ENCODE measurements at regions not wholly inside any gene's neighbourhood (a gene's known extent, or its start where the extent isn't known, plus 50 kb on each side); places are given as distances from the start of the nearest gene placed in this dataset.
"Not testable (repeated sequence)": the region's sequence is repeated elsewhere in the genome, so short reads cannot be mapped to it uniquely, and the experiment has no call there.

DNA sequence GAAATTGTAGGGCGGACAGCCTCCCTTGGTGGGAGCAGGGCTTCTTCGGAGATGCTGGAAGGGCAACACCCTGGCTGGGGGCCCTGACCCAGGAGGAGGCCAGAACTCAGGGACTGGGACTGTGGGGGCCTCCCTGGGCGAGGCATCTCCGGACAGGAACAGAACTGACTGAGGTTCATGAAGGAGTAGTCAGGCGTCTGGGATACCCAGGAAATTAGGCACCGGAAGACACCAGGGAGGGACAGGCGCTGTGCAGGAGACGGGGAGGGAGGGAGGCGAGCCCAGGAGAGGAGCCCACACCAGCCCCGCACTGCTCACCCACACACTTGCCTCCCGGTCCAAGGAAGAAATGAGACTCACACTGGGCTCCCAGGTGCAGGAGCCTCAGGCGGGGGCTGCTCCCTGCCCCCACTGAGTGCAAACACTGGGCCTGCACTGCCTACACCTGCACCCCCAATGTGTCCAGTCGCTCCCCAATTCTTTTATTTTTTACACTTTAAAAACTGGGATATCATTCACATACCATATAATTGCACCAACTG is 262.6 kb upstream of the SFSWAP start:
- no peak for DNase-seq (ENCODE audit: low read depth in 2 of 2, low spot score in 1 of 2)

GRCh38 chr12:131449027-131449426 is 261.9 kb upstream of the SFSWAP start:
- no peak for DNase-seq (ENCODE audit: low read depth in 2 of 2, low spot score in 1 of 2)

DNA sequence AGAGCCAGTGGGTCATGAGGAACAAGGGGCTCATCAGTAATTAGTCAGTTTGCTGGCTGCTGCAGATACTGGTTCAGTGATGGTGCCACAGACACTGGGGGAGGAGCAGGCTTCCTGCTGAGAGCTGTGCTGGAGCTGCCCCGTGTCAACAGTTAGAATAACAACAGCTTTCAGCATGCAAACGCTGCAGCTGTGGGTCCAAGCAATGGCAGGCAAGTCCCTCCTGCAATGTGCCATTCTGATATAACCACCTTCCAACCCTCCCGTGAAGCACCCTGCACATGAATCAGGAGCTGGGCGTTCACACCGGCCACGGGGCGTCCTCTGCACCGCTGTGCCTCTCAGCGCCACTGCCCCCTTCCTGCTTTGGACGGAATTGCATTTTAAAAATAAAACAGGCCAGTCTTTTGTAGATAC is 258.4 kb upstream of the SFSWAP start:
- DNase-seq (ENCODE audit: low read depth in 2 of 2, low spot score in 1 of 2), result no peak

DNA sequence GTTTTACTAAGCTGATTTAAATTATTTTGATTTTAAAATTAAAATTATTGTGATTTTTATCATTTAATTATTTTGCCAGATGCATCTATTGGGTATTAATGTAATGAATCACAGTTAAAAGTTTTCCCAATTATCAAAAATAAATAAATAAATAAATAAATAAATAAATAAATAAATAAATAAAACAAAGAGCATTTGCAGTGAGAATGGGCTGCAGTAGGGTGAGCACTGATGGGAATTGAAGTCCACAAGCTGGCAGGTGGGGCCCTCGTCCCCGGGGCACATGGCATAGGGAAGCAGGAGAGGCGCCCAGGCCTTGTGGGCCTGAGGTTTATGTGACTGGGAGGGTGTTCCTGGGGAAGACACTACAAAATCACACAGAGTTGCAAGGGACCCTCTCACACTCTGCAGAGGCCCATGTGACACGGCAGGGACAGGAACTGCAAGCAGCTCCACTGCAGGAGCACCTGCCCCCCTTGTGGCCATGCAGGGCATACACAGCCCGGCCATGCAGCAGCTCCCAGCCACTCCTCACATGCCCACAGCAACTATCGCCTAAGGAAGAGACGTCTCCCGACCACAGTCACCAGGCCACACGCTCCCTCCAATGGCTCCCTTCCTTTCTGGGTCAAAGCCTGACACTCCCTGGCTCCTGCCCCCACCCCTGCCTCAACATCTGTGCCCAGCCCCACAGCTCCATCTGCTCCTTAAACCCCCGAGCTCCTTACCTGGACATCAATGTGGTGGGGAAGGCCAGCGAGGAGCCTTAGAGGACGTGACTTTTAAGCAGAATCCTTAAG is 256.3 kb upstream of the SFSWAP start:
- DNase-seq (ENCODE audit: low read depth in 2 of 2, low spot score in 1 of 2), result no peak

GRCh38 chr12:131455218-131455506 is 255.7 kb upstream of the SFSWAP start:
- DNase-seq (ENCODE audit: low read depth in 2 of 2, low spot score in 1 of 2), result no peak

DNA sequence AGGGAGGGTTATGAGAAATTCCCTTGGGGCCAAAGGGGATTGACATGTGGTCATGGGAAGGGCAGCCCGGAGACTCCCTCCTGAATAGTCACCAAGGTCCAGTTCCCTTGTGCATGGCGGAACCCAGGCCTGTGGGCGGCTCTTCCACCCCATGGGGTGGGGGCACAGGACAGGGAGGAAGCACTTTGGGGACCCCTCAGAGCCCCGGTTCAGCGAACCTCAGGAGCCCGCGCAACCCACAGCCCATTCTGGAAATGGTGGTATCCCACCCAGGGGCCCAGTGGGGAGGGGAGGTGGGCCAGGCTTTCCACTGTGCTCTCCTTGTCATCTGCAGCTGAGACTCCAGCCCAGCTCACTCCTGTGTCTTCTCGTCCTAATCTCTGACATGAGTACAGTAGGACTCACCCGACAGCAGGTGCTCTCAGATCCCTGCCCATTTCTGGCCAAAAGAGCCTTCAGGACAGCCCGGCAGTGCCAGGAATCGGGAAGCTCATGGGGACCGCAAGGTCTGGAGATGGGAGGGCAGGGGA is 255.2 kb upstream of the SFSWAP start:
- DNase-seq (ENCODE audit: low read depth in 2 of 2, low spot score in 1 of 2), result no peak

DNA sequence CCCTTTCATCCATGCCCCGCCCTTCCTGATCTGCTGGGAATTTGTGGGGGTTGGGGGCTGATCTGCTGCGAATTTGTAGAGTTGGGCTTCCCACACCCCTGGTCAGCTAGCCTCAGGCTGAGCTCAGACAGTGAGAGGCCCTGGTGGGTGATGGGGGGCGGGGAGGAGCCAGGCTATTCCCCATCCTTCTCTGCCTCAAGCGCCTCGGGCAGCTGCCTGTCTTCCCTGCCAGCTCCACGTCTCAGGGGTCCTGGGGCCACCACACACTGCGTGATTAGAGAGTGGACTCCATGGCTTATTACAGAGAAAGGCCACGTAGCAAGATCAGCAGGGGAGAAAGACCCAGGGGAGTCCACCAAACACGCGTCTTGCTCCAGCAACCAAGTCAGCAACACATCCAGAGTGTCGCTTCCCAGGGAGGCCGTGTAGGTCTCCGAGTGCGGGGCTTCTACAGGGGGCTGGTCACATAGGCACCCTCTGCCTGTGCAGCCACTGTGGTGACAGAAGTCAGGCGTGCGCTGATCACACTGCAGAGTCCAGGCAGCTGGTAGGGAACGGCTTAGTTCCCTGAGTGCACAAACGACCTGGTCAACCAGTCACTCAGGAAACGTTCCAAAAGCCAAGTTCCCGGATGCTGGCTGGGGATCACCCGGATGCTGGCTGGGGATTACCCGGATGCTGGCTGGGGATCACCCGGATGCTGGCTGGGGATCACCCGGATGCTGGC is 254.4 kb upstream of the SFSWAP start:
- DNase-seq (ENCODE audit: low read depth in 2 of 2, low spot score in 1 of 2), result no peak

- no peak for DNase-seq (ENCODE audit: low read depth in 2 of 2, low spot score in 1 of 2)
Measured at GRCh38 chr12:131457028-131457310, 253.9 kb upstream of the SFSWAP start.

DNA sequence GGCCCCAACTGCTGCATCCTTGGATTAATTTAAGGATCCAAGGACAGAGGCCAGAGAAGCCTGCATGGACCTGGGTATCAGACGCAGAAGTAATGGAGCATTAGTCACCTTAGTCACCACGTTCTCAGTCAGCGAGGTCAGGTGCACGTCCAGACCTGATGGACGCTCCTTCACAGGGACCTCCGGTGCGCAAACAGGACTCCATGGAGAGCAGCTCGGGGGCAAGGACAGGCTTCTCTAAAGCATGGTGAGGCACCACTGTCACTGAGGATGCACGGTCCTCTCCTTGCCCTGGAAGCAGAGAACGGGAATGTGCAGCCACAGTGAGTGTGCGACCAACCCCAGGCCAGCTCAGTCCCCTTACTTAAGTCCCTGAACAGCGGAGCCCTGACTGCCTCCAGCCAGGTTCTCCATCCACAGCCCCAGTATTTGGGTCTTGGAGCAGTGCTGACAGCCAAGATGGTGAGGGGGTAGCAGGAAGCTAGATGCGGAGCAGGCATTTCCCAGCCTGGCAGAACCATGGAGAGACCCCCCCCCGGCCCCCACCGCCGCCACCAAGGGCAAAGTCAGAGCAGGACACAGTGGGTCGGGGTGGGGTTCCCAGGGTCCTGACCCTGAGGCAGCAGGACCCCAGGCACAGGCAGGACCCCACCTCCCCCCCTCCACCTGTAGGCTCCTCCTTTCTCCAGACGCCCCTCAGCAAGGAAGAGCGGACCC is 253.4 kb upstream of the SFSWAP start:
- no peak for DNase-seq (ENCODE audit: low read depth in 2 of 2, low spot score in 1 of 2)

GRCh38 chr12:131458048-131458374 is 252.9 kb upstream of the SFSWAP start:
- no peak for DNase-seq (ENCODE audit: low read depth in 2 of 2, low spot score in 1 of 2)

GRCh38 chr12:131458931-131459772 is 251.7 kb upstream of the SFSWAP start:
- DNase-seq (ENCODE audit: low read depth in 2 of 2, low spot score in 1 of 2), result no peak

DNA sequence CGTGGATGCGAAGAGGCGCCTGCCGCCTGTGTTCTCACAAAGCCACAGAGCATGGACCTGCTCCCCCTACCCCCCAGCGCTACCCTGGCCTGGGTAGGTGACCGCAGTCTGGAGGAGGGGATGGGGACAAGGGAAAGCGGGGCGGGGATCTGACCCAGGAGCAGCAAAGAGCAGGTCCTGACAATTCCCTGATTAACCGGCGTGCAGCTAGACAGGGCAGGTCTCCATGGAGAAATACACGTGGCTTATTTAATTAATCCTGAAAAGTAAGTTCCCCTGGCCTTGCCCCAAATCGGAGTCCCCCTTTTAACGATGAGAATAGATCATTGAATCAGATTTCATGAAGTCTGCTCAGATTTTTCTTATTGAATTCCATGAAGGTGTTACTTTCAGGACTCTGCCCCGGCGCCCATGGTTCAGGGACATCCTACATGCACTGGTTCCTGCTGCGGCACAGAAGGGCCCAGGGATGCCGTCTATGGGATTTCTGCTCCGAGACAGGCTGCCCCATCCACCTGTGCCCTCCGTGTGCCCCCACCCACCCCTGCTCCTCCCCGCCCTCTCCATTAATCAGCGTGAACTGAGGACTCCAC is 251.0 kb upstream of the SFSWAP start:
- DNase-seq (ENCODE audit: low read depth in 2 of 2, low spot score in 1 of 2), result no peak

GRCh38 chr12:131460520-131460919 is 250.4 kb upstream of the SFSWAP start:
- no peak for DNase-seq (ENCODE audit: low read depth in 2 of 2, low spot score in 1 of 2)

- no peak for DNase-seq (ENCODE audit: low read depth in 2 of 2, low spot score in 1 of 2)
Measured at GRCh38 chr12:131461096-131461495, 249.8 kb upstream of the SFSWAP start.

- no peak for DNase-seq (ENCODE audit: low read depth in 2 of 2, low spot score in 1 of 2)
Measured at GRCh38 chr12:131463174-131463573, 247.7 kb upstream of the SFSWAP start.

- DNase-seq (ENCODE audit: low read depth in 2 of 2, low spot score in 1 of 2), result no peak
Measured at GRCh38 chr12:131464081-131464480, 246.8 kb upstream of the SFSWAP start.

DNA sequence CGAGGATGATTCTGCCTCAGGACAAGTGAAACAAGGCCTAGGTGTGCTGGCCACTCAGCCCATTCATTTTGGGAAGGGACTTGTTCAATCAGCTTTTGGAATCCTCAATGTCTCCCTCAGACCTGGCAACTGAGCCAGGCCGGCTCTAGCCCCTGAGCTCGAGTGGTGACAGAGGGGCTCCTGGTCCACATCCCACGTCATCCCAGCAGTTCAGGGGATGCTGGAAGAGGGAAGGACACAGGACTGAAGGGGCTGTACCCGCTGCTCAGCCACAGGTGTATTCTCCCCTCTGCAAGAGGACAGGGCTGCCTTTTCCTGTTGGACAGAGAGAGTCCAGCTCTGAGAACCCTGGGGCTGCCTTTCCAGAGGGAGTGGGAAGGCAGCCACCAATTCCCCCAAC is 244.6 kb upstream of the SFSWAP start:
- DNase-seq (ENCODE audit: low read depth in 2 of 2, low spot score in 1 of 2), result no peak

GRCh38 chr12:131466932-131467331 is 244.0 kb upstream of the SFSWAP start:
- DNase-seq (ENCODE audit: low read depth in 2 of 2, low spot score in 1 of 2), result no peak

GRCh38 chr12:131468206-131468605 is 242.7 kb upstream of the SFSWAP start:
- no peak for DNase-seq (ENCODE audit: low read depth in 2 of 2, low spot score in 1 of 2)

GRCh38 chr12:131469945-131470344 is 240.9 kb upstream of the SFSWAP start:
- not testable (repeated sequence) for DNase-seq (ENCODE audit: low read depth in 2 of 2, low spot score in 1 of 2)
